Retinal pigment epithelial cell (primary cell): ENCODE measurements at regions not wholly inside any gene's neighbourhood (a gene's known extent, or its start where the extent isn't known, plus 50 kb on each side); places are given as distances from the start of the nearest gene placed in this dataset.

ENCODE experiments used
- DNase-seq: peaks from one replicate; pipeline ENCODE4 v3.0.0-alpha.2; 2010; ENCODE audit warnings: low read depth
- H3K4me3 ChIP-seq: 2 replicates; pipeline ENCODE4 v1.5.1; 2011; ENCODE audit warnings: mild to moderate bottlenecking, low read length, control low read depth, moderate library complexity
- CTCF ChIP-seq: conservative IDR thresholded peaks from 2 replicates; pipeline ENCODE4 v1.5.1; 2011; ENCODE audit warnings: low read depth, low read length, control low read depth, inconsistent platforms

- no peak for TF ChIP-seq CTCF
- H3K4me3 ChIP-seq, result no peak overlapping the region
- DNase-seq, result no peak
Measured at GRCh38 chr2:60699617-60700016, 56.5 kb upstream of the PAPOLG start.

- no peak for TF ChIP-seq CTCF
- no peak for DNase-seq
Measured at GRCh38 chr2:60706021-60706420, 50.0 kb upstream of the PAPOLG start.

More at GRCh38 chr2:60706021-60706420, 50.0 kb upstream of the PAPOLG start:
- no peak overlapping the region for H3K4me3 ChIP-seq
